NCI-H748 (cell line): ENCODE measurements at regions not wholly inside any gene's neighbourhood (a gene's known extent, or its start where the extent isn't known, plus 50 kb on each side); places are given as distances from the start of the nearest gene placed in this dataset.

Source experiments
- DNase-seq: peaks from one replicate; lab custom pipeline; 2025; ENCODE audit not compliant: unreplicated experiment; lab: John Stamatoyannopoulos, UW

- DNase-seq: no peak
Observed at GRCh38 chr6:118761645-118762044, 110.3 kb upstream of the CEP85L start.

- no peak for DNase-seq
Observed at GRCh38 chr6:118758946-118759345, 107.6 kb upstream of the CEP85L start.

GRCh38 chr6:118755941-118756646, 104.7 kb upstream of the CEP85L start:
- DNase-seq: no peak

GRCh38 chr6:118752803-118753202, 101.4 kb upstream of the CEP85L start:
- no peak for DNase-seq

DNA sequence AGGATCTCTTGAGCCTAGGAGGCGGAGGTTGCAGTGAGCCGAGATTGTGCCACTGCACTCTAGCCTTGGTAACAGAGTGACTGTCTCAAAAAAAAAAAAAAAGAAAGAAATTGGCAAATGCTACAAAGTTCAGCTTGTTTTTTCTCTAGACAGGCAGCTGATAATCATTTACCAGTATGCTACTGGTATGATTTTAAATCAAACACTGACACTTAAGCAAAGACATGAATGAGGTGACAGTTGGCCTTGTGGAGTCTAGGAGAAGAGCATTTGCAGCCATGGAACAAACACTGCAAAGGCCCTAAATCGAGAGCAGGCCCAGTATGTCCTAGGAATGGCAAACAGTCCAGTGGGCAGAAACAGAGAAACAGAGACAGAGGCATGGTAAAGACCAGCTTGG, 99.7 kb upstream of the CEP85L start:
- no peak for DNase-seq

DNA sequence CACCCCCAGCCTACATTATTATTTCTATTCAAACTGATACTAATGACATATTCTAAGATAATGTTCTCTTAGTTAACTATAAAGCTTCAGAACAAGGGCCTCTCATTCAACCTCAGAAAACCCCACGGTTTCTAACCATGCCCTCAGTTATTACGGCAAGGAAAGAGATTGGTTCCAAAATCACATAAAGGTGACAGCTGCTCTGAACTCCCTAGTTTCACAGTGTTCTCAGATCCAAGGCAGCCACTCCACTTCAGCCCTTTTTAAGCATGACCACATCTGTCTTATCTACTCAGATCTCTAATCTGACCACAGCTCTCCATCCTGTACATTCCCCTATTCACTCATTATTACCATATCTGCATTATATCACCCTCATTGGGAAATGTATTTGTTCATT, 98.8 kb upstream of the CEP85L start:
- no peak for DNase-seq

GRCh38 chr6:118748311-118749062, 97.1 kb upstream of the CEP85L start:
- DNase-seq: peak; percentile 38

GRCh38 chr6:118746825-118747174, 95.4 kb upstream of the CEP85L start:
- no peak for DNase-seq

GRCh38 chr6:118746145-118746824, 94.9 kb upstream of the CEP85L start:
- DNase-seq: no peak

DNA sequence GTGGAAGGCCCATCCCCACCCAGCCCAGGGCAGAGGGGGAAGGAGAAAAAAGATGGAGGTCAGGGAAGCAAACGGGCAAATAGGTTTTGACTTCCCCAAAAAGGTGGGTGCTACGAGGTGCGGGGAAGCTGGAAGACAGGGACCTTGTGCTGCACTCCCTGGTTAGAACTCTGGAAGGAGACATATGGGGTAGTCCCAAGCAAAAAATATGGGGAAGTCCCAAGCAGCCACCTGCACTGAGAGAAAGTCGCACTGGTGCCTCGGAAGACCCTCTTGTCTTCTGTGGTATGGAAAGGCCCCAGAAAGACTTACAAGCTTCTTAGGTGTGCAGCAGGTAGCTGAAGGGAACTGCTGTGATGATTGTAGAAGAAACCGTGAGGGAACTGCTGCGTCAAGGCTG, 93.8 kb upstream of the CEP85L start:
- no peak for DNase-seq

DNA sequence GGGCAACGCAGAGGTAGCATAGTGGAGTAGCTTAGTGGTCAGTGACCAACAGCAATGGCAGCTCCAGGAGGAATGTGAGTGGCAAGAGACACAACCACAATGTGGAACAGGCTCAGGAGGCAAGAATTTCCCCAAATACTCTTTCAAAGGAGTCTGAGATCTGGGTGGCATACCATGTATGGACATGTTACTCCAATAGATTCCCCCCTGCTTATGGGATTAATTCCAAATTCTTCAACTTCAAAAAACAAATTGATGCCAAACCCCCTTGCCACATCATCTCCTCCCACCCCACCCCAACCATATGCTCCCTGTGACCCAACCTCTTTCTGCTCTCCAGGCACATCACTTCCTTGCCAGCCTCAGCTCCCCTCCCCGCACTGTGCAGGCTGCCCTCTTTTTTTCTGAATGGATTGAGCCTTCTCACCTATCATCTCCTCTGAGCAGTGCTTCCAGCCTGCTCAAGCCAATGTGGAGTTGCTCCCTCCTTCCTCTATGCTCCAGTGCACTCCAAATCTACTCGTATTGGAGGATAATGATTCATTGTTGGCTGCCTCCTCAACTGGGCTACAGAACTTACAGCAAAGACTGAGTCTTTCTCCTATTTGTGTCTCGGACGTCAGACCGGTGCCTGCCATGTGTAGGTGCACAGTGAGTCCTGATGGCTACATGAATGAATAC, 93.0 kb upstream of the CEP85L start:
- no peak for DNase-seq

DNA sequence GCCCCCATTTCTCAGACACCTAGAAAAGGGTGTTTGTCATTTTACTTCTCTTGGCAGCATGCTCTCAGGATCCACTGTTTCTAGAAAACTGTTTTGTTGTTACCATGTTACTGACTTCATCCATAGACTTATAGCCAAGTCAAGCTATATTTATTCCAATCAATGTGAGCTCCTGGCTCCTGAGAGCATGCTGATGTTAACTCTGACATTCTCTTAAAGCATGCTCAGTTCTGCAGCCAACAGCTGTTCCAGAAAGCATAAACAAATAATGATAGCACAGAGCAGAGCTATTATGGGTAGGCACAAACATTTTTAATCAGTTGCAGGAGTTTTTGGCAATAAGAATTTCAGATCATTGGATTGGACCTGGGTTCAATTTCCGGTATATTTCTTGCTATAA, 92.4 kb upstream of the CEP85L start:
- DNase-seq: no peak

DNA sequence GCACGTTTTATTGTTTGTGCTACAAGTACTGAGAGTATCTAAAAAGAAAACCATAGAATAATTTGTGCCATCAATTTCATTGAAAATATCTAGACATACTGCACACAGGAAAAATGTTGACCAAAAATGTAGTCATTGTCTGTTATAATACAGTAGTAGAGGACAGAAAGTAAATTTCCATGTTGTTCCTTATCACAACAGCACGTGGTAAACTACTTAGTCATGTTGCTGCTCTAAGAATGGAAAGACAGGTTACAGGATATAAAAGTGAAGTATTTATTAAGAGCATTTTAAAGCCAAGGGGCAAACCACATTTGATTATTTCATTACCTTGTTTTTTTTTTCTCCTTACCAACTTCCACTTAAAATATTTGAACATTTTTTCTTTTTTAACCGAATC, 89.0 kb upstream of the CEP85L start:
- DNase-seq: no peak

DNA sequence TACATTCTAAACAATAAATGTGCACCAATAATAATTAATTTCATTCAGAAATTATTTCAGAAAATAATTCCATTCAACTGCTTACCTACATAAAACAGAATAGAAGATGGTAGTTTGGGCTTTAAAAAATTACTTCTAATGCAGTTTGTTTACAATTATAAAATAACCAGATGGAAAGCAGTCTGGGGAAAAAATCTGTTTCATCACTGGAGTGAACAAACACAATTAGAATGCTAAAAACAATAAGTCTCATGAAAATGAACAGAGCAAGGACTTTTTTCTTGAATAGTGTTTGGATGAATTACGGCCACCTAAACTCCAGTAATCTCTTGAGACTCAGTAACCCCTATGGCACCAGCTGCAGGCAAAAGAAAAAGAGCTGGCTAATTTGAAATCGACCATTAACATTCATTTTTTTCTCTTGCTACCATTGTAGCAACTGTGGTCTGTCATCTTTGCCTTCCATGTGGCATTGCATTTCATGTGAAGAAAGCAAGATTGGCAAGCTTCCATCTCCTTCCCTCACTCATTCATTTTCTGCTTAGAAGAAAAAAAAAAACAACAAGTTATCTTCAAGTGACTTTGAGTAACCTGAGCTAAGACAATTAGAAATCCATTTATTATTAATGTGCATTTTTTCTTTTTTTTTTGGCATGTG, 88.4 kb upstream of the CEP85L start:
- no peak for DNase-seq

DNA sequence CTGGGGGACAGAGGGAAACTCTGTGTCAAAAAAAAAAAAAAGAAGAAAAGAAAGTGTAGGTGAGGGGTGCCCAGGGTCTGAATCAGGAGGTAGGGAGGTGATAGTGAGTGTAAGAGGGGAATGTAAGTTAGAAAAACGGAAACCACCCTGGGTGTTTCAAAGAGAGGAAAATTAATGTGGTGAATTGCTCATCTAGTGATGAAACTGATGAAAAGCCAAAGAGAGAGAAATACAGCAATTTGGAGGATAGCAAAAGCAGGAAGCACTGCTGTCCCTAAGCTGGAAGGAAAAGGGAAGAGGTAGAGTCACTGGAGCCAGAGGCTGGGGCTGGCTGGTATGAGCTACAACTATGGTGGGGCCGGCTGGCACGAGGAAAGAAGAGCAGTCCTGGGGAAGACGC, 85.0 kb upstream of the CEP85L start:
- DNase-seq: no peak

DNA sequence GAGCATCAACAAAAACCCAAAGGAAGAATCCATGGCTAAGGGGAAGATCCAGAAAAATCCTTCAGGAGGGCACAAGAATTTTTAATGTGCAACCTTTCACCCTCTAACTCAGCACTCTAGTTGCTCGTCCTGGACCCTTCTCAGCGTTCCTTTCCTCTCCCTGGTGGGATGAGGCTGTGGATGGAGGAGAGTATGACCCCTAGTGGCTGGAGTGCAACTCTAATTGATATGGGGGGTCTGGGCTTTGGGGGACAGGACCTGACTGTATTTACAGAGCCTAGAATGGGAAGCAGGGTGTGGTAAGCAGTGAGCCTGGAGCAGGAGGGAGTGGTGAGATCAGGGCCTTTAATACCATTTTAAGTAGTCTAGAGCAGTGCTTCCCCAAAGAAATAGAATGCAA, 83.9 kb upstream of the CEP85L start:
- DNase-seq: no peak

DNA sequence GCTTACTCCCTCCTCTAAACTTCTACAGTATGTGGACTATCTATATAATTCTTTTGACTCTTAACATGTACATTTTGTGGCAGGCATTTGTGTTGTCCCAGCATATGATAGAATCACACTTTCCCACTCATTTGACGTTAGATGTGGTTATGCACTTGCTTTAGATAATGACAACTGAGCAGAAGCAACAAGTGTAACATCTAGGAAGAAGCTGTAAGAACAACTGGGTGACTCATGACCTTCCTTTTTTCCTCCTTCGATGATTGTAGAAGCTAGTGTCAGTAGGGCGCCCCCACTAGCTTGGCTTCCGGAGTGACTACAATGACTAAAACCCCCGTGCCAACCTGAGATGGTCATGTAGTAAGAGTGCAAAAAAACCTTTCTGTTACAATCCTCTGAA, 74.6 kb upstream of the CEP85L start:
- DNase-seq: no peak

- DNase-seq: no peak
Observed at GRCh38 chr6:118724211-118724610, 72.8 kb upstream of the CEP85L start.

DNA sequence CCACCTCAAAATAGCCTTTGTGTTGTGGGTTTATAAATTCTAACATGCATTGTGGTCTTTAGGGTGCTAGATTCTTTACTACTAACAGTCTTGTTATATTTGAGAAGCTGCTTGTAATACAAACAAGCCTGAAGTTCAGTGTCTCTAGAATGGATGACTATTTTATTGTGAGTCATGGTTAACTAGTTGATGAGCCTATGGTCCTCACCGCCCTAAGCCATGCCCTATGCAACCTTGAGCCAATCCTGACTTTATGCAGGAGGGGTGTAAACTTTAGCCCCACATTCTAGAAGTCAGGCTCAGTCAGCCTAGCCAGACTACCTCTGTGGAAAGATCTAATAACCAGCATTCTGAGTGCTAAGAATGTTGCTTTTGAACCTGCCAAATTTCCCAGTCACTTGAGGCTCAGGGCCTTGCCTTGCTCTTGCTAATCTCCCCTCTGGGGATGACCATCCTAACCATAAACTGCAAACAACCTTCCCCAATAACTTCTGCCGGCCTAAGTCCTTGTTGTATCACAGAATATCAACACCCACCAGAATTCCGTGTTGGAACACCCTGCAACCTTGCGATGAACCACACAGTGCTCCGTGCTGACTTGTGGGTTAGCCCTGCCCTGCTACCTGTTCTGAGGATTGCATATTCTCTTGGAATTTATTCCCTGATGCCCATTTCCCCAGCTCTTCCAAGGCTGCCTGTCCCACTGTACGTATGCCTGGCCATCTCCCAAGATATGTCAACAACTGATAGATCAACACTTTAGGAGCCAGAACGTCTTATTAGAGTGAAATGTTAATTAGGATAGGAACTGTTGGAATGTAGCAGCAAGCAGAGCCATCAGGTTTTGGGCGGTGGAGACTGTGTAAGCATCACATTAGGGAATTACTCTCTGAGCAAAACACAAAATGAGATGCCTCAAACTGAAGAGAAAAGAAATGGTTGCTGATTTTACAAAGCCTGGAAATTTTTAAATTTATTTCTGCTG, 71.7 kb upstream of the CEP85L start:
- no peak for DNase-seq

DNA sequence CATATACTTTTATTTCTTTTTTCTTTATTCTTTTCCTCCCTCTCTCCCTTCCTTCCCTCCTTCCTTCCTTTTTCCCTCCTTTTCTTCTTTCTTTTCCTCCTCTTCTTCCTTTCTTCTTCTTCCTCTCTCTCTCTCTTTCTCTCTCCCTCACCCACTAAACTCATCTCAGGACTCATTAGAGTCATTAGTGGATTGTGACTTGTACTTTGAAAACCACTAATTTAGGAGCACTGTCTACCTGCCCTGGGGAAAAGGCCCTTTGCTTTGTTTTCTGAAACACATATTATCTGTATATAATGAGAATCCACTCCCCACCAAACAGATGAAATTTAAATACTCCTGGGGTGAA, 68.7 kb upstream of the CEP85L start:
- DNase-seq: no peak
